Nephron (organoid): ENCODE measurements at regions not wholly inside any gene's neighbourhood (a gene's known extent, or its start where the extent isn't known, plus 50 kb on each side); places are given as distances from the start of the nearest gene placed in this dataset.

Experiments used
- H3K27ac Mint-ChIP-seq, 3 experiments: 2 replicates each; pipeline ENCODE4 v1.8.0; 2020; ENCODE audit warnings: mixed read lengths in 3 of 3, mild to moderate bottlenecking in 2 of 3, moderate library complexity in 1 of 3
- H3K27me3 Mint-ChIP-seq: 2 replicates; pipeline ENCODE4 v1.8.0; 2021; ENCODE audit warnings: low read depth, mild to moderate bottlenecking, moderate library complexity, mixed read lengths
- H3K36me3 Mint-ChIP-seq: 2 replicates; pipeline ENCODE4 v1.8.0; 2020; ENCODE audit warnings: low read depth, mixed read lengths
- H3K4me1 Mint-ChIP-seq: 2 replicates; pipeline ENCODE4 v1.8.0; 2020; ENCODE audit warnings: mixed read lengths
- H3K4me3 Mint-ChIP-seq, 3 experiments: 2 replicates each; pipeline ENCODE4 v1.8.0; 2020; ENCODE audit warnings: mild to moderate bottlenecking in 3 of 3, mixed read lengths in 3 of 3, moderate library complexity in 2 of 3
- H3K9me3 Mint-ChIP-seq: 2 replicates; pipeline ENCODE4 v1.8.0; 2020; ENCODE audit warnings: mixed read lengths
- TF ChIP-seq, protein P1 (sequence below), 3 experiments: fragments of 200-600 bp; sonication (generic); IDR thresholded peaks; one replicate each; pipeline ENCODE4 v1.5.0; 2021; ENCODE audit warnings: antibody characterized with exemption in 3 of 3; ENCODE audit not compliant: unreplicated experiment in 3 of 3

DNA sequence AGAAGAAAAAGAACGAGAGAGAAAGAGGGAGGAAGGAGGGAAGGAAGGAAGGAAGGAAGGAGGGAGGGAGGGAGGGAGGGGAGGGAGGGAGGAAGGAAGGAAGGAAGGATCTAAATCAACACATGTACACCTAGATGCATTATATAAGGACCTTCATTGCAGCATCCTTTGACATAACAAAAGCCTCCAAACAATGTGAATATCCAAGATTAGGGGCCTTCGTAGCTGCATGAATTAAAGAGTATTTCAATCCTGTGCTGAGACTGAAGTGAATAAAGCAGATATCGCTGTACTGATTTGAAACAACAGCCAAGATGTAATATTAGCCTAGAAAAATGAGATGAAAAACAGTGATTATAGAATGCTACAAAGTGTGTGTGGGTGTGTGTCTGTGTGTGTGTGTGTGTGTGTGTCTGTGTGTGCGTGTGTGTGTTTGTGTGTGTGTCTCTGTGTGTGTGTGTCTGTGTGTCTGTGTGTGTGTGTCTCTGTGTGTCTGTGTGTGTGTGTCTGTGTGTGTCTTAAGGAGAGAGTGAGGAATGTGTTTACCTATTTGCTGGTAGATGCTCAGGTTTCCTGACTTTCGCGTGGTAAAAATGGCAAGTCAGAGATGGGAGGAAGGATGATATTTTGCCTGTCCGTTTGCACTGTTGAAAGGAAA lies 129.0 kb upstream of the PTPN1 start:
- TF ChIP-seq, protein P1, sequence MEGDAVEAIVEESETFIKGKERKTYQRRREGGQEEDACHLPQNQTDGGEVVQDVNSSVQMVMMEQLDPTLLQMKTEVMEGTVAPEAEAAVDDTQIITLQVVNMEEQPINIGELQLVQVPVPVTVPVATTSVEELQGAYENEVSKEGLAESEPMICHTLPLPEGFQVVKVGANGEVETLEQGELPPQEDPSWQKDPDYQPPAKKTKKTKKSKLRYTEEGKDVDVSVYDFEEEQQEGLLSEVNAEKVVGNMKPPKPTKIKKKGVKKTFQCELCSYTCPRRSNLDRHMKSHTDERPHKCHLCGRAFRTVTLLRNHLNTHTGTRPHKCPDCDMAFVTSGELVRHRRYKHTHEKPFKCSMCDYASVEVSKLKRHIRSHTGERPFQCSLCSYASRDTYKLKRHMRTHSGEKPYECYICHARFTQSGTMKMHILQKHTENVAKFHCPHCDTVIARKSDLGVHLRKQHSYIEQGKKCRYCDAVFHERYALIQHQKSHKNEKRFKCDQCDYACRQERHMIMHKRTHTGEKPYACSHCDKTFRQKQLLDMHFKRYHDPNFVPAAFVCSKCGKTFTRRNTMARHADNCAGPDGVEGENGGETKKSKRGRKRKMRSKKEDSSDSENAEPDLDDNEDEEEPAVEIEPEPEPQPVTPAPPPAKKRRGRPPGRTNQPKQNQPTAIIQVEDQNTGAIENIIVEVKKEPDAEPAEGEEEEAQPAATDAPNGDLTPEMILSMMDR (IDR thresholded peaks at IDR 0.05; ENCODE audit: unreplicated experiment in 3 of 3): no peak
- peak overlapping the region; percentile 1 to 22 (median 2) for H3K27ac Mint-ChIP-seq
- peak overlapping the region in 1 of 3 experiments; percentile 3 for H3K4me3 Mint-ChIP-seq
- H3K4me1 Mint-ChIP-seq: peaks cover 63% of the 10 kb centered on the region
- H3K27me3 Mint-ChIP-seq: peaks cover 35% of the 10 kb centered on the region
- no peaks in the 10 kb centered on the region for H3K9me3 Mint-ChIP-seq
- no peaks in the 10 kb centered on the region for H3K36me3 Mint-ChIP-seq

DNA sequence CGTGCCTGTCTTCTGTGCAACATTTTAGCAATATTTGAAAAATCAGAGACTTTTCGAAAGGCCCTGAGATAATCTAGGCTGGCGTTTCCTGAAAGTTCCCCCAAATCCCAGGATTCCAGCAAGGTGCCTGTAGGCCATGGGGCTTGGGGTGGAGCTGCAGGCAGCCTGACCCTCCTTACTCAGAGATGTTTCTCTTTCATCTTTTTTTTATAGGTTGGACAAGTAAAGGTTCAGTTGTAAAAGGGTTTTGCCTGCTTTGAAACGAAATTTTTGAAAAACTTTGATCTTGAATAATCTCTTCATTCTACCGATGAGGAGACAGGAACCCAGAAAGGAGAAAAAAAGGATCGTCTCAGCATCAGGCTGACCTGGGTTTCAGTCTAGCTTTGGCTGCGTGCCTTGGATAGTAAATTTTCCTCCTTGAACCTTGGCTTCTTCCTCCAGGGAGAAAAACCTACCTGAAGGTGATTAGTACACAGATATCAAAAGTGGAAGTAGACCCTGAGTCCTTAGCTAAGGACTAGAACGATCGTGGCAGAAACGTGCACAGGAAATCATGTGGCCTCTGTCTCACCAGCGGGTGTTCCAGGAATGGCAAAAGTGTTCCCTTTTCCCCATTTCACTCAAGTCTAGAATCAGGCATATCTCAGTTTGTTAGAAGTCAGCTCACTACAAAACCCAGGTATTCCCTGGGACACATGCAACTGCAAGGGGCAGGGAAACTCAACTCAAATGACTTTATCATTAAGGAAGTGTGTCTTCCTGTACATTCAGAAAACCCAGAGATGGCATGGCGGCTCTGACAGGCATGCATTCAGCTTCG lies 128.2 kb upstream of the PTPN1 start:
- Mint-ChIP-seq H3K4me3 (no peak overlapping the region), H3K4me1 (peaks cover 62% of the 10 kb centered on the region), H3K9me3 (no peaks in the 10 kb centered on the region), H3K27me3 (peaks cover 35% of the 10 kb centered on the region), H3K27ac (peak overlapping the region in 1 of 3 experiments; percentile 2), H3K36me3 (no peaks in the 10 kb centered on the region)
- TF ChIP-seq, protein P1 (IDR thresholded peaks at IDR 0.05; ENCODE audit: unreplicated experiment in 3 of 3): no peak

DNA sequence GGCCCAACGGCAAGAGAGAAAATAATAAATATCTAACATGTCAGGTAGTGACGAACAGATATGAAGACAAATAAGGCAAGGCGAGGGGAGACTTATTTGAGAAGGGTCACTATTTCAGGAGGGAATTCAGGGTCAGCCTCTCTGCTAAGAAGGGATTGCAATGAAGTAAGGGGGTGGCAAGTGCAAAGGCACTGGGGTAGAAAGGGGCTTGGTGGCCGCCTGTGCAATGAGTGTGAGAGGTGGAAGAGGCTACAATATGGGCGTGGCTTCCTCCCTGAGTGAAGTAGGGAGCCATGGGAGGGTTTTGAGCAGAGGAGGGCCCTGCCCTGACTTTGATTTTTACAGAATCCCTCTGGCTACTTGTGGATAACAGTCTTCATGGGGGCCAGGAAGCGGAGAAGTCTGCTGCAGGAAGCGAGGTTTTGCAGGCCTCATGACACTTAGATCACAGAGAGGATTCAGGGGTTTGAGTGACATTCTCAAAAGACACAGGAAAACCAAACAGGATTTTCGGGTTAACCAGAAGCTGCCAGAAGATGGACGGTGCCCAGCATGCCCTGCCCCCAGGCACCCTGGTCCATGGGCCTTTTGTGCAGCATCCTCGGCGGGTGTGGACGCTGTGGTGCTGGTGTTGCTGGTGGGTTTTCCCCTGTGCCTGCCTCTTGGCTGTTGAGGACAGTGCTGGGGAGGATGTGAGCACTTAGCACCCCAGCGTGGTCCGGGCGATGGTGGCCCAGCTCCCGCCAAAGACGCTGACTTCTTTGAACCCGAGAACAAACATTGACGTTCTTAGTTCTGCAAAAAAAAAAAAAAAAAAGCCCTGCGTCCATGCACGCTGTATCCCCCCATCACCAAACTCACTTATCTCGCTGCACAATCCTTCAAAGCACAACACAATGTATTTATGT lies 124.2 kb upstream of the PTPN1 start:
- H3K27me3 Mint-ChIP-seq: peaks cover 34% of the 10 kb centered on the region
- TF ChIP-seq, protein P1 (IDR thresholded peaks at IDR 0.05; ENCODE audit: unreplicated experiment in 3 of 3): no peak

DNA sequence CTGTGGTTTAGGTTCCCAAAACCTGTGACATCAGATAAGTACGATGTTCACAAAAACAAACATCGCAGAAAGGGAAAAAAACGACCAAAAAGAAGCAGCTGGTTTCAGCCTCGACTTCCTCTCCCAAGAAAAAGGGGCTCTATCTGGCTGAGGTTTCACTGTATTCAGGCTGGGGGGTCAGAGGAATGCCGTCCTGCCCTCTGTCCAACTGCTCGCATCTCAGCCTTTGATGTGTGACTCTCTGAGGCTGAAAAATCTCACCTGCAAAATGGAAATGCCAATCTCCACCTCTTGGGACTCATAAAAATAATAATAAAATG lies 123.6 kb upstream of the PTPN1 start:
- H3K27ac Mint-ChIP-seq: no peak overlapping the region
- TF ChIP-seq, protein P1 (IDR thresholded peaks at IDR 0.05; ENCODE audit: unreplicated experiment in 3 of 3): no peak
- H3K4me1 Mint-ChIP-seq: peaks cover 38% of the 10 kb centered on the region
- no peaks in the 10 kb centered on the region for H3K36me3 Mint-ChIP-seq
- peaks cover 34% of the 10 kb centered on the region for H3K27me3 Mint-ChIP-seq
- no peaks in the 10 kb centered on the region for H3K9me3 Mint-ChIP-seq
- H3K4me3 Mint-ChIP-seq: no peak overlapping the region

More for the DNA sequence above, 124.2 kb upstream of the PTPN1 start:
- H3K27ac Mint-ChIP-seq: peak overlapping the region in 2 of 3 experiments; percentile 44 to 56
- H3K4me1 Mint-ChIP-seq: peaks cover 44% of the 10 kb centered on the region
- H3K9me3 Mint-ChIP-seq: no peaks in the 10 kb centered on the region
- no peak overlapping the region for H3K4me3 Mint-ChIP-seq
- H3K36me3 Mint-ChIP-seq: no peaks in the 10 kb centered on the region

DNA sequence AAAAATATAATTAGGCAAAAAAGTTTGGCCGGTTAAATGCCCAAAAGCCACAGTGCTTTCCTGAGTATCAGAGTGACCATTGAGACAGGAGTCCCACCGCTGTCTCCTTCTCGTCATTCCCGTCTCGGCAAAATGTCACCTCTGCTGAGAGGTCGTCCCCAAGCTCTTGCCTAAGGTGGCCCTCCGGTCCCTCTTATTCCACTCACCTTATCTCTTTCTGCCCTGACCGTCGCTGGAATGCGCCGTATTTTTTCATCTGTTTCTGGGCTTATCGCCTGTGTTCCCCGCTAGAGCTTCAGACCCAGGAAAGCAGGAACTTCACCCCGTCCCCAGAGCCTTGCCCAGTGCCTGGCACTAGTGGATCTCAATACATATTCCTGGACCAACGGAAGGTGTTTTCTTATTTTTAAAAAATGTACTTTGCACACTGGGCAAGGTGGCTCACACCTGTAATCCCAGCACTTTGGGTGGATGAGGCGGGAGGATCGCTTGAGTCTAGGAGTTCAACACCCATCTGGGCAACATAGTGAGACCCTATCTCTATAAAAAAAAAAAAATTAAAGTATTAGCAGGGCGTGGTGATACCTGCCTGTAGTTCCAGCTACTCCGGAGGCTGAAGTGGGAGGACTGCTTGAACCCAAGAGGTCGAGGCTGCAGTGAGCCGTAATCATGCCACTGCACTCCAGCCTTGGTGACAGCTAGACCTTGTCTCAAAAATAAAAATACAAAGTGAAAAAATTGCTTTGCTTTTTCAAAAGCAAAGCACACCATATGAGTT lies 122.8 kb upstream of the PTPN1 start:
- no peak overlapping the region for H3K27ac Mint-ChIP-seq
- no peaks in the 10 kb centered on the region for H3K36me3 Mint-ChIP-seq
- no peak overlapping the region for H3K4me3 Mint-ChIP-seq
- H3K27me3 Mint-ChIP-seq: peaks cover 34% of the 10 kb centered on the region
- no peaks in the 10 kb centered on the region for H3K9me3 Mint-ChIP-seq
- TF ChIP-seq, protein P1 (IDR thresholded peaks at IDR 0.05; ENCODE audit: unreplicated experiment in 3 of 3): no peak
- peaks cover 38% of the 10 kb centered on the region for H3K4me1 Mint-ChIP-seq
